Body of pancreas (tissue), 4 donors: ENCODE measurements at regions not wholly inside any gene's neighbourhood (a gene's known extent, or its start where the extent isn't known, plus 50 kb on each side); places are given as distances from the start of the nearest gene placed in this dataset.
"Not testable (repeated sequence)": the region's sequence is repeated elsewhere in the genome, so short reads cannot be mapped to it uniquely, and the experiment has no call there.

ENCODE experiments used
- ATAC-seq: fragments of 150-250 bp; one replicate; pipeline ENCODE4 v1.9.1; 2016
- DNase-seq, 4 donors: peaks; one replicate each; pipeline ENCODE4 v3.0.0-alpha.2; 2019
- H3K27ac ChIP-seq, 4 donors: fragments of 200-600 bp; sonication (generic); 1 replicate in 3 of 4; 2 replicates in 1 of 4; pipeline versions ENCODE4 v1.5.1 to v1.6.1; 2016 to 2019; ENCODE audit warnings: mild to moderate bottlenecking in 1 of 4, mixed read lengths in 1 of 4, moderate library complexity in 1 of 4
- H3K27me3 ChIP-seq, 2 donors: fragments of 200-600 bp; sonication (generic); one replicate each; pipeline ENCODE4 v1.6.0; 2016; ENCODE audit warnings: mild to moderate bottlenecking in 1 of 2
- H3K36me3 ChIP-seq, 2 donors: fragments of 200-600 bp; sonication (generic); replicated peaks in 1 of 2; 2 replicates each; pipeline ENCODE4 v1.5.1; 2016; ENCODE audit warnings: low read depth in 2 of 2; ENCODE audit not compliant: insufficient read depth in 1 of 2
- H3K4me1 ChIP-seq: fragments of 200-600 bp; sonication (generic); one replicate; pipeline ENCODE4 v1.6.0; 2016
- H3K4me3 ChIP-seq, 2 donors: fragments of 200-600 bp; sonication (generic); 1 replicate in 1 of 2; 2 replicates in 1 of 2; pipeline ENCODE4 v1.5.1; 2016 to 2019
- H3K9me3 ChIP-seq, 3 donors: fragments of 200-600 bp; sonication (generic); 1 replicate in 2 of 3; 2 replicates in 1 of 3; pipeline ENCODE4 v1.5.1; 2016
- CTCF ChIP-seq, 7 experiments: fragments of 450-650 bp in 4 of 7; fragments of 200-600 bp in 3 of 7; sonication (generic) in 3 of 7; IDR thresholded peaks; one replicate each; pipeline ENCODE4 v1.5.1; 2016 to 2019; ENCODE audit warnings: antibody characterized with exemption in 7 of 7
- POLR2A ChIP-seq, 3 donors: fragments of 450-650 bp; IDR thresholded peaks; one replicate each; pipeline ENCODE4 v1.6.1; 2016; ENCODE audit warnings: antibody characterized with exemption in 3 of 3, mild to moderate bottlenecking in 2 of 3
- WGBS, 2 donors: methylation state at CpG; one replicate each; pipeline ENCODE4 v1.1.5; 2017; 5-methylcytosine and 5-hydroxymethylcytosine counted together
- intact Hi-C: fragments of 100-400 bp; cut with DNase I; formaldehyde crosslinking; loops from one replicate; pipeline ENCODE4 v1.15.1; 2023

- TF ChIP-seq CTCF (IDR thresholded peaks at IDR 0.05) = no peak
Observed at GRCh38 chrY:12500096-12500495, 200.9 kb upstream of the USP9Y start.

GRCh38 chrY:12504028-12504427, 197.0 kb upstream of the USP9Y start:
- WGBS, 2 donors = 52 to 63% methylated on average over 4 of the region's 4 CpGs
- DNase-seq, H3K36me3 ChIP-seq, H3K27me3 ChIP-seq, H3K27ac ChIP-seq, H3K4me1 ChIP-seq, H3K9me3 ChIP-seq, intact Hi-C loops, H3K4me3 ChIP-seq, ATAC-seq: not testable (repeated sequence)

More at GRCh38 chrY:12500096-12500495, 200.9 kb upstream of the USP9Y start:
- intact Hi-C loops = no loop called here
- ATAC-seq (no peak), DNase-seq (no peak)
- H3K4me3 ChIP-seq = no peak overlapping the region
- no peaks in the 10 kb centered on the region for H3K36me3 ChIP-seq
- H3K9me3 ChIP-seq = no peaks in the 10 kb centered on the region
- 77 to 79% methylated on average over 3 of the region's 3 CpGs for WGBS, 2 donors
- no peak overlapping the region for H3K27ac ChIP-seq
- no peaks in the 10 kb centered on the region for H3K4me1 ChIP-seq
- no peaks in the 10 kb centered on the region for H3K27me3 ChIP-seq

- WGBS, 2 donors = 19 to 24% methylated on average over 1 of the region's 1 CpG
- ATAC-seq (no peak), DNase-seq (no peak)
- no peaks in the 10 kb centered on the region for H3K4me1 ChIP-seq
- no peak for TF ChIP-seq POLR2A (IDR thresholded peaks at IDR 0.05)
- TF ChIP-seq CTCF (IDR thresholded peaks at IDR 0.05) = no peak
- intact Hi-C loops = no loop called here
- H3K9me3 ChIP-seq = no peaks in the 10 kb centered on the region
- no peak overlapping the region for H3K27ac ChIP-seq
- H3K27me3 ChIP-seq = no peaks in the 10 kb centered on the region
- H3K36me3 ChIP-seq = no peaks in the 10 kb centered on the region
- H3K4me3 ChIP-seq = no peak overlapping the region
Observed at GRCh38 chrY:12517338-12517737, 183.7 kb upstream of the USP9Y start.

GRCh38 chrY:12525206-12525605, 175.8 kb upstream of the USP9Y start:
- Histone ChIP-seq H3K27ac (no peak overlapping the region), H3K9me3 (no peaks in the 10 kb centered on the region), H3K4me1 (no peaks in the 10 kb centered on the region), H3K4me3 (no peak overlapping the region), H3K27me3 (no peaks in the 10 kb centered on the region), H3K36me3 (no peaks in the 10 kb centered on the region)
- DNase-seq = no peak
- ATAC-seq = no peak
- intact Hi-C loops = no loop called here
- TF ChIP-seq CTCF (IDR thresholded peaks at IDR 0.05) (no peak), POLR2A (IDR thresholded peaks at IDR 0.05) (no peak)
- 41% methylated on average over 2 to 3 of the region's 3 CpGs for WGBS, 2 donors

- no peaks in the 10 kb centered on the region for H3K36me3 ChIP-seq
- ATAC-seq (no peak), DNase-seq (no peak)
- no peak overlapping the region for H3K27ac ChIP-seq
- TF ChIP-seq POLR2A (IDR thresholded peaks at IDR 0.05) (no peak), CTCF (IDR thresholded peaks at IDR 0.05) (no peak)
- H3K9me3 ChIP-seq = no peaks in the 10 kb centered on the region
- intact Hi-C loops = no loop called here
- H3K4me1 ChIP-seq = no peaks in the 10 kb centered on the region
- WGBS, 2 donors = 30 to 38% methylated on average over 2 to 4 of the region's 4 CpGs
- no peaks in the 10 kb centered on the region for H3K27me3 ChIP-seq
- H3K4me3 ChIP-seq = no peak overlapping the region
Observed at GRCh38 chrY:12526362-12527063, 174.5 kb upstream of the USP9Y start.
